Fibroblast of lung (primary cell): ENCODE measurements at regions not wholly inside any gene's neighbourhood (a gene's known extent, or its start where the extent isn't known, plus 50 kb on each side); places are given as distances from the start of the nearest gene placed in this dataset.

Experiments used
- DNase-seq, 2 donors: peaks; one replicate each; pipeline versions ENCODE4 v3.0.0 to v3.0.0-alpha.2; 2010; ENCODE audit warnings: low read depth in 2 of 2
- H2AFZ ChIP-seq: 2 replicates; pipeline ENCODE4 v1.5.1; 2012; ENCODE audit warnings: low read length, control low read depth, inconsistent platforms
- H3K27ac ChIP-seq: 2 replicates; pipeline ENCODE4 v1.5.1; 2011; ENCODE audit warnings: low read length, control low read depth; ENCODE audit not compliant: insufficient read depth
- H3K27me3 ChIP-seq: 2 replicates; pipeline ENCODE4 v1.5.1; 2011; ENCODE audit warnings: mild to moderate bottlenecking, low read length; ENCODE audit not compliant: control insufficient read depth, insufficient read depth
- H3K36me3 ChIP-seq: 2 replicates; pipeline ENCODE4 v1.5.1; 2011; ENCODE audit warnings: low read length; ENCODE audit not compliant: control insufficient read depth, insufficient read depth
- H3K4me1 ChIP-seq: 2 replicates; pipeline ENCODE4 v1.5.1; 2011; ENCODE audit warnings: low read length; ENCODE audit not compliant: control insufficient read depth, insufficient read depth; ENCODE audit errors: extremely low read depth
- H3K4me2 ChIP-seq: 2 replicates; pipeline ENCODE4 v1.5.1; 2011; ENCODE audit warnings: low read length, control low read depth; ENCODE audit not compliant: insufficient read depth; ENCODE audit errors: extremely low read depth
- H3K4me3 ChIP-seq, 4 experiments: fragments of 200-600 bp in 1 of 4; sonication (generic) in 1 of 4; replicated peaks in 1 of 4; 2 replicates each; pipeline ENCODE4 v1.5.1; 2011 to 2016; ENCODE audit warnings: low read length in 4 of 4, low read depth in 3 of 4, mild to moderate bottlenecking in 3 of 4, control low read depth in 2 of 4, inconsistent platforms in 1 of 4, mixed read lengths in 1 of 4; ENCODE audit not compliant: insufficient read depth in 1 of 4; ENCODE audit errors: control extremely low read depth in 1 of 4
- H3K79me2 ChIP-seq: 2 replicates; pipeline ENCODE4 v1.5.1; 2012; ENCODE audit warnings: mild to moderate bottlenecking, low read length, inconsistent platforms; ENCODE audit not compliant: control insufficient read depth, insufficient read depth
- H3K9ac ChIP-seq: 2 replicates; pipeline ENCODE4 v1.5.1; 2011; ENCODE audit warnings: mild to moderate bottlenecking, low read length, control low read depth; ENCODE audit not compliant: insufficient read depth
- H3K9me3 ChIP-seq: 2 replicates; pipeline ENCODE4 v1.5.1; 2012; ENCODE audit warnings: low read depth, low read length; ENCODE audit not compliant: control insufficient read depth, insufficient read depth
- H4K20me1 ChIP-seq: 2 replicates; pipeline ENCODE4 v1.5.1; 2011; ENCODE audit warnings: low read length; ENCODE audit not compliant: control insufficient read depth, insufficient read depth; ENCODE audit errors: extremely low read depth
- CTCF ChIP-seq, 2 donors: IDR thresholded peaks in 1 of 2; conservative IDR thresholded peaks in 1 of 2; 1 replicate in 1 of 2; 2 replicates in 1 of 2; pipeline ENCODE4 v1.5.1; 2011 to 2012; ENCODE audit warnings: low read length in 2 of 2, control low read depth in 1 of 2, inconsistent platforms in 1 of 2, low read depth in 1 of 2, mild to moderate bottlenecking in 1 of 2
- EZH2 ChIP-seq: IDR thresholded peaks from 2 replicates; pipeline ENCODE4 v1.5.1; 2012; ENCODE audit warnings: low read length, control low read depth, mild to moderate bottlenecking; ENCODE audit errors: missing control alignments

DNA sequence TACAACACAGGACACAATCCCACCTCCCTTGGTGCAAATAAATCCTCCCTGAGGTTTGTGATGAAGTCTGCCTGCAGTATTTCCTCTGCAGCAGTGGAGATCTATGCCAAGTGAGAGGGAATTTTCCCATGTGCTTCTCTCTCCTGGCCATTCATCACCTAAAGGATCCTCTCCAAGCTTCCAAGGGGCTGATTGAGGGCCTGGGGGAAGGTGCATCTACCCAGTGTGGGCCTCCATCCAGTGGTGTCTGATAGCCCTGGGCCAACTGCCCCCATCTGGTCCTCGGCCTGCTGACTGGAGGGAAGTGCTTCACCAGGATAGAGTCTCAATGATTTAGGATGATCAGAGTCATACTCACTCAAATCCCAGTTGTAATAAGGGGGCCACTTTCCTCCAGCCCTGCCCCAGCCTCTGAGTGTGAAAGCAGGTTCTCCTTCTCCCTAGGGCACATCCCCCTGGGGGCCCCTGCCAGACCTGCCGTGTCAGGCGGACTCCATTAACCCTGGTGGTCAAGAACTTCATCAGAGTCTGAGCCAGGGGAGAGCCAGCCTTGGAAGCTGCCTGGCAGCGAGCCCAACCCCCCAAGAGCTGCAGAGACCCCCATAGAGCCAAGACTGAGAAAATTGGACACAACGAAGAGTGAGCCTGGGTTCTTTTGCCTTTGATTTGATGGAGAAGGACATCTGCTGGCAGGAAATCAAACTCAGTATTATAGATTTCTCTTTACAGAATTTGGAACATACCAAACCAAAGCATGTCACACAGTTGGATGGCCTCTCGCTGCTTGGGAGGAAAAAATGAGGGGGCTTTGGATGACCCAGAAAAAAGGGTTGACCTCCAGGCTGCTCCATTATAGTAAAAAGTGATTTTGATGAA, 509.6 kb downstream of the CMPK2 start:
- TF ChIP-seq CTCF (conservative IDR thresholded peaks at IDR 0.05 in 1 of 2, IDR thresholded peaks at IDR 0.05 in 1 of 2; ENCODE audit: low read depth in 1 of 2, low read length in 2 of 2) (no peak), EZH2 (no peak)
- no peaks in the 10 kb centered on the region for H3K36me3 ChIP-seq
- no peaks in the 10 kb centered on the region for H4K20me1 ChIP-seq
- H3K79me2 ChIP-seq, result no peaks in the 10 kb centered on the region
- no peak overlapping the region for H3K27ac ChIP-seq
- no peaks in the 10 kb centered on the region for H3K4me1 ChIP-seq
- no peaks in the 10 kb centered on the region for H3K9me3 ChIP-seq
- no peak overlapping the region for H3K4me2 ChIP-seq
- no peak for DNase-seq
- H3K9ac ChIP-seq, result no peak overlapping the region
- no peaks in the 10 kb centered on the region for H3K27me3 ChIP-seq
- no peak overlapping the region for H3K4me3 ChIP-seq
- no peak overlapping the region for H2AFZ ChIP-seq

GRCh38 chr2:6358546-6358945, 507.2 kb downstream of the CMPK2 start:
- H3K4me1 ChIP-seq, result no peaks in the 10 kb centered on the region
- no peak overlapping the region for H3K4me3 ChIP-seq
- no peaks in the 10 kb centered on the region for H3K79me2 ChIP-seq
- no peaks in the 10 kb centered on the region for H3K27me3 ChIP-seq
- DNase-seq, result no peak
- no peak overlapping the region for H2AFZ ChIP-seq
- no peak overlapping the region for H3K9ac ChIP-seq
- TF ChIP-seq EZH2, result no peak
- no peak for TF ChIP-seq CTCF (conservative IDR thresholded peaks at IDR 0.05 in 1 of 2, IDR thresholded peaks at IDR 0.05 in 1 of 2; ENCODE audit: low read depth in 1 of 2, low read length in 2 of 2)
- H3K36me3 ChIP-seq, result no peaks in the 10 kb centered on the region
- H4K20me1 ChIP-seq, result no peaks in the 10 kb centered on the region
- no peaks in the 10 kb centered on the region for H3K9me3 ChIP-seq
- H3K4me2 ChIP-seq, result no peak overlapping the region
- no peak overlapping the region for H3K27ac ChIP-seq

DNA sequence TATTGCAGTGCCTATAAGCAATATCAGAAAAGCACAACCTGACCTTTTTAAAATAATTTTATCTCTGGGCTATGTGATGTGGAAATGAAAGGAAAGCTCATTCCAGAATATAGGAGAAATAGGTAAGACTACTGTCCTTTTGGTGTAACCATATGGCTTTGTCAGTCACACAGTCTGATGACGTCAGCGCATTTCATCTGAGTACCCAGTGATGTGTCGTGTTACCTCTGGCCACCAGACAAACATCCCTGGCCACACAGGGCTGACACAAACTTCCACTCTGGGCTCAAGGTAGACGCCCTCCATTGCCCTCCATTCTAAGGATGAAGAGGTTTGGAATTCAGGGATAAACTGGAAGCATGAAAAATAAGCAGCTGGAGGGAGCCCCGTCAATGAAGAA, 506.7 kb downstream of the CMPK2 start:
- Histone ChIP-seq H3K4me1 (no peaks in the 10 kb centered on the region), H3K9ac (no peak overlapping the region), H3K79me2 (no peaks in the 10 kb centered on the region), H3K27ac (no peak overlapping the region), H3K4me2 (no peak overlapping the region), H3K36me3 (no peaks in the 10 kb centered on the region), H3K9me3 (no peaks in the 10 kb centered on the region), H3K27me3 (no peaks in the 10 kb centered on the region), H4K20me1 (no peaks in the 10 kb centered on the region), H2AFZ (no peak overlapping the region), H3K4me3 (no peak overlapping the region)
- no peak for DNase-seq
- TF ChIP-seq EZH2 (no peak), CTCF (conservative IDR thresholded peaks at IDR 0.05 in 1 of 2, IDR thresholded peaks at IDR 0.05 in 1 of 2; ENCODE audit: low read depth in 1 of 2, low read length in 2 of 2) (no peak)
